ENCODE measurements at regions not wholly inside any gene's neighbourhood (a gene's known extent, or its start where the extent isn't known, plus 50 kb on each side); places are given as distances from the start of the nearest gene placed in this dataset.

DNA sequence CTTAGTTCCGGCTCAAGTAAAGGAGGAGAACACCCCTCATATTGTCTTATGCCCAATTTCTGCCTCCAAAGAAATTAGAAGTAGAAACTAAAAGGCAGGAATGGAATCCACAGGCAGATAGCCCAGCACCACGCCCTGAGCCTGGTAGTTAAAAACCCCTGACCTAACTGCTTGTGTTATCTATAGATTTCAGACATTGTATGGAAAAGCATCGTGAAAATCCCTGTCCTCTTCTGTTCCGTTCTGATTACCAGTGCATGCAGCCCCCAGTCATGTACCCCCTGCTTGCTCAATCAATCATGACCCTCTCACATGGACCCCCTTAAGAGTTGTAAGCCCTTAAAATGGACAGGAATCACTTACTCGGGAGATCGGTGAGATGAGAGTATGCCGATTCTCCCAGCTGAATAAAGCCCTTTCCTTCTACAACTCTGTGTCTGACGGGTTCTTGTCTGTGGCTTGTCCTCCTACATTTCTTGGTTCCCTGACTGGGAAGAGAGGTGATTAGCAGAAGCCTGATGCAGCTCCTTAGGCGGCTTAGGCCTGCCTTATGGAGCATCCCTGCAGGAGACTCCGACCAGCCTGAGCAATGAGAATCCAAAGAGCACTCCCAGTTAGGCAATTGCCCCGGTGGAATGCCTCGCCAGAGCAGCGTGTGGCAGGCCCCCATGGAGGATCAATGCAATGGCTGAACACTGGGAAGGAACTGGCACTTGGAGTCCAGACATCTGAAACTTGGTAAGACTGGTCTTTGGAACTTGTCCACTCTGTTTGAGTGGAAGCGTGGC is 362.6 kb upstream of the TCF4 start:
- H3K4me3 ChIP-seq (ENCODE audit: low read depth, low read length), result no peak overlapping the region
- DNase-seq (ENCODE audit: low read depth, low spot score), result no peak
- no peak for TF ChIP-seq CTCF (IDR thresholded peaks at IDR 0.05; ENCODE audit: low read depth, low read length)
- H3K27me3 ChIP-seq (ENCODE audit: control insufficient read depth, insufficient read depth, low read length), result no peaks in the 10 kb centered on the region
- no peaks in the 10 kb centered on the region for H3K9me3 ChIP-seq (ENCODE audit: control insufficient read depth, insufficient read depth, low read length)
- ChIA-PET POLR2A (no interaction called here), CTCF (no interaction called here)
- no peak overlapping the region for H3K27ac ChIP-seq (ENCODE audit: low read depth, low read length)

DNA sequence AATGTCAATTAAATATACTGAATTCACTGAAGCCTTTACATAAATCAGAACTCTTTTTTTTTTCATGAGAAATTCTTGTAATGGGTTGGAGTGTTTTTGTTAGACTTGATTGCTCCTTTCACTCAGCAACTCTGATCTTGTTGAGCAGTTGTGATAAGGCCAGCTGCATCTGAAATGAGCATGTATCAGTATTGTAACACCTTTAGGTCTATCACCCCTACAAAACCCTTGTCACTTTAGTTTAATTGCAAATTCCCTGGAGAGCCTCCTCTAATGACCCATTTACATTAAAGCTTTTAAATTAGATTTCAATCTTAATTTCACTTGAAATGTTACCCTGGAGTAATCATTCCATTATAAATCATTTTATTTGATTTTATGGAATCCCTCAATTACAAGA is 346.8 kb upstream of the TCF4 start:
- H3K9me3 ChIP-seq (ENCODE audit: control insufficient read depth, insufficient read depth, low read length), result no peaks in the 10 kb centered on the region
- no peaks in the 10 kb centered on the region for H3K27me3 ChIP-seq (ENCODE audit: control insufficient read depth, insufficient read depth, low read length)
- no peak for DNase-seq (ENCODE audit: low read depth, low spot score)
- CTCF ChIA-PET, result no interaction called here
- no peak overlapping the region for H3K27ac ChIP-seq (ENCODE audit: low read depth, low read length)
- POLR2A ChIA-PET, result no interaction called here
- H3K4me3 ChIP-seq (ENCODE audit: low read depth, low read length), result no peak overlapping the region
- TF ChIP-seq CTCF (IDR thresholded peaks at IDR 0.05; ENCODE audit: low read depth, low read length), result no peak

- CTCF ChIA-PET, result no interaction called here
- no peak for TF ChIP-seq CTCF (IDR thresholded peaks at IDR 0.05; ENCODE audit: low read depth, low read length)
- Histone ChIP-seq H3K4me3 (ENCODE audit: low read depth, low read length) (no peak overlapping the region), H3K27ac (ENCODE audit: low read depth, low read length) (no peak overlapping the region), H3K27me3 (ENCODE audit: control insufficient read depth, insufficient read depth, low read length) (no peaks in the 10 kb centered on the region), H3K9me3 (ENCODE audit: control insufficient read depth, insufficient read depth, low read length) (no peaks in the 10 kb centered on the region)
- no peak for DNase-seq (ENCODE audit: low read depth, low spot score)
- POLR2A ChIA-PET, result no interaction called here
Observed at GRCh38 chr18:55932675-55933074, 344.7 kb upstream of the TCF4 start.

GRCh38 chr18:55927831-55928230 is 339.8 kb upstream of the TCF4 start:
- no peak overlapping the region for H3K4me3 ChIP-seq (ENCODE audit: low read depth, low read length)
- no peaks in the 10 kb centered on the region for H3K9me3 ChIP-seq (ENCODE audit: control insufficient read depth, insufficient read depth, low read length)
- POLR2A ChIA-PET, result no interaction called here
- peak; percentile 81 for DNase-seq (ENCODE audit: low read depth, low spot score)
- no peak for TF ChIP-seq CTCF (IDR thresholded peaks at IDR 0.05; ENCODE audit: low read depth, low read length)
- CTCF ChIA-PET, result interaction anchor here (2.0 kb wide), 1 partner anchor 648 kb away, joined by 10 read pairs; no protein-coding TSS in a partner anchor
- no peak overlapping the region for H3K27ac ChIP-seq (ENCODE audit: low read depth, low read length)
- H3K27me3 ChIP-seq (ENCODE audit: control insufficient read depth, insufficient read depth, low read length), result no peaks in the 10 kb centered on the region

GRCh38 chr18:55925772-55926171 is 337.8 kb upstream of the TCF4 start:
- Histone ChIP-seq H3K4me3 (ENCODE audit: low read depth, low read length) (no peak overlapping the region), H3K27me3 (ENCODE audit: control insufficient read depth, insufficient read depth, low read length) (no peaks in the 10 kb centered on the region), H3K9me3 (ENCODE audit: control insufficient read depth, insufficient read depth, low read length) (no peaks in the 10 kb centered on the region), H3K27ac (ENCODE audit: low read depth, low read length) (no peak overlapping the region)
- TF ChIP-seq CTCF (IDR thresholded peaks at IDR 0.05; ENCODE audit: low read depth, low read length), result no peak
- ChIA-PET POLR2A (no interaction called here), CTCF (no interaction called here)
- no peak for DNase-seq (ENCODE audit: low read depth, low spot score)

Data from AG04450 (cell line).